ENCODE measurements at regions not wholly inside any gene's neighbourhood (a gene's known extent, or its start where the extent isn't known, plus 50 kb on each side); places are given as distances from the start of the nearest gene placed in this dataset.

- no peak for TF ChIP-seq ZNF544 (tag by site-specific recombination; IDR thresholded peaks at IDR 0.05)
- no peak for TF ChIP-seq ZNF514 (tag by site-specific recombination; IDR thresholded peaks at IDR 0.05)
- TF ChIP-seq ZNF548 (tag by site-specific recombination; IDR thresholded peaks at IDR 0.05) = no peak
- TF ChIP-seq ZXDB (tag by site-specific recombination; IDR thresholded peaks at IDR 0.05) = no peak
- TF ChIP-seq ZNF132 (tag by site-specific recombination; IDR thresholded peaks at IDR 0.05; ENCODE audit: borderline replicate concordance) = no peak
- no peak for TF ChIP-seq ZNF146 (tag by site-specific recombination; IDR thresholded peaks at IDR 0.05)
- no peak for TF ChIP-seq ZNF658 (tag by site-specific recombination; IDR thresholded peaks at IDR 0.05)
- TF ChIP-seq, protein P1, sequence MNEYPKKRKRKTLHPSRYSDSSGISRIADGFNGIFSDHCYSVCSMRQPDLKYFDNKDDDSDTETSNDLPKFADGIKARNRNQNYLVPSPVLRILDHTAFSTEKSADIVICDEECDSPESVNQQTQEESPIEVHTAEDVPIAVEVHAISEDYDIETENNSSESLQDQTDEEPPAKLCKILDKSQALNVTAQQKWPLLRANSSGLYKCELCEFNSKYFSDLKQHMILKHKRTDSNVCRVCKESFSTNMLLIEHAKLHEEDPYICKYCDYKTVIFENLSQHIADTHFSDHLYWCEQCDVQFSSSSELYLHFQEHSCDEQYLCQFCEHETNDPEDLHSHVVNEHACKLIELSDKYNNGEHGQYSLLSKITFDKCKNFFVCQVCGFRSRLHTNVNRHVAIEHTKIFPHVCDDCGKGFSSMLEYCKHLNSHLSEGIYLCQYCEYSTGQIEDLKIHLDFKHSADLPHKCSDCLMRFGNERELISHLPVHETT (tag by site-specific recombination; IDR thresholded peaks at IDR 0.05) = no peak
Measured at GRCh38 chr14:97978341-97978740, 1181.2 kb downstream of the VRK1 start (continued).

DNA sequence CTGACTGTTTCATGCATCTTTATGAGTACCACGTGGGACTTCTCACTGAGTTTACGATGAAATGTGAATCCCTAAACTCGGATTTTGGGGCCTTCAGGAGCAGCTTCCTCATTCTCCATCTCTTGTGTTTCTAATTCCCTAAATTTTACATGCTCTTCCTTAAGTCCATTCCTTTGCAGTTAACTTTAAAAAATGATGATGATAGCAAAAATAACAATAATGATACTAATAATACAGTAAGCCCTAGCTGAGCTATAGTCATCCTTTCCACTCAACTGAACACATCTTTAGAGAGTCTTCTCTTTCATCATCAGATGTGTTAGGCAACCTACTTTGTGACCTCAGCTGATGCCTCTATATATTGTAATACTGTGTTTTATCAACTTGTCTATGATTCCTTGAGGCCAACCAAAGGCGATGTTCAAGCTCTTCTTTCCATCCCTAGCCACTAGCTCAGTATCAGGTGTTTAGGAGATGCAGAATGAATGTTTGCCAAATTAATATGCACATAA, 1196.4 kb downstream of the VRK1 start:
- no peak overlapping the region for H3K4me3 ChIP-seq (ENCODE audit: low read depth, low read length)
- ChIA-PET CTCF (interaction anchor here (0.6 kb wide), 1 partner anchor 144 kb away, joined by 3 read pairs; no protein-coding TSS in a partner anchor), POLR2A (no interaction called here)

GRCh38 chr14:97994020-97994531, 1196.9 kb downstream of the VRK1 start:
- no peaks in the 10 kb centered on the region for H3K9me3 ChIP-seq (ENCODE audit: control insufficient read depth, insufficient read depth, low read depth, low read length)
- no peaks in the 10 kb centered on the region for H3K36me3 ChIP-seq (ENCODE audit: control insufficient read depth in 2 of 2, insufficient read depth in 1 of 2, low read length in 2 of 2)
- H3K4me3 ChIP-seq (ENCODE audit: low read depth, low read length) = no peak overlapping the region
- H3K27ac ChIP-seq (ENCODE audit: extremely low read depth, low read depth, low read length) = no peak overlapping the region
- ChIA-PET POLR2A (no interaction called here), CTCF (interaction anchor here (0.6 kb wide), 1 partner anchor 144 kb away, joined by 3 read pairs; no protein-coding TSS in a partner anchor)
- H3K4me1 ChIP-seq (ENCODE audit: control insufficient read depth, insufficient read depth, low read length) = no peaks in the 10 kb centered on the region
- no peak for TF ChIP-seq ZNF837 (tag by site-specific recombination; IDR thresholded peaks at IDR 0.05)
- no peak for TF ChIP-seq ZBTB1 (tag by site-specific recombination; IDR thresholded peaks at IDR 0.05)
- no peak for TF ChIP-seq ZNF280D (tag by site-specific recombination; IDR thresholded peaks at IDR 0.05)
- no peak for TF ChIP-seq ZBTB11 (tag by site-specific recombination; conservative IDR thresholded peaks at IDR 0.05; ENCODE audit: low read depth)
- no peak for TF ChIP-seq ZNF175 (tag by site-specific recombination; IDR thresholded peaks at IDR 0.05)
- no peak for TF ChIP-seq ZBTB20 (tag by site-specific recombination; IDR thresholded peaks at IDR 0.05)
- TF ChIP-seq GFI1B (tag by site-specific recombination; IDR thresholded peaks at IDR 0.05) = no peak
- no peak for TF ChIP-seq ZSCAN18 (tag by site-specific recombination; IDR thresholded peaks at IDR 0.05)
- no peak for TF ChIP-seq ATF2 (tag by site-specific recombination; IDR thresholded peaks at IDR 0.05; ENCODE audit: low read depth)
- no peak for TF ChIP-seq ZNF416 (tag by site-specific recombination; IDR thresholded peaks at IDR 0.05)
- TF ChIP-seq ZFP69B (tag by site-specific recombination; IDR thresholded peaks at IDR 0.05) = no peak
- no peak for TF ChIP-seq ZNF677 (tag by site-specific recombination; IDR thresholded peaks at IDR 0.05)

More for the DNA sequence above, 1196.4 kb downstream of the VRK1 start:
- Histone ChIP-seq H3K4me1 (ENCODE audit: control insufficient read depth, insufficient read depth, low read length) (no peaks in the 10 kb centered on the region), H3K27ac (ENCODE audit: extremely low read depth, low read depth, low read length) (no peak overlapping the region), H3K36me3 (ENCODE audit: control insufficient read depth in 2 of 2, insufficient read depth in 1 of 2, low read length in 2 of 2) (no peaks in the 10 kb centered on the region), H3K9me3 (ENCODE audit: control insufficient read depth, insufficient read depth, low read depth, low read length) (no peaks in the 10 kb centered on the region)
- TF ChIP-seq, protein P1 (tag by site-specific recombination; IDR thresholded peaks at IDR 0.05) = no peak
